ENCODE measurements at regions not wholly inside any gene's neighbourhood (a gene's known extent, or its start where the extent isn't known, plus 50 kb on each side); places are given as distances from the start of the nearest gene placed in this dataset.

DNA sequence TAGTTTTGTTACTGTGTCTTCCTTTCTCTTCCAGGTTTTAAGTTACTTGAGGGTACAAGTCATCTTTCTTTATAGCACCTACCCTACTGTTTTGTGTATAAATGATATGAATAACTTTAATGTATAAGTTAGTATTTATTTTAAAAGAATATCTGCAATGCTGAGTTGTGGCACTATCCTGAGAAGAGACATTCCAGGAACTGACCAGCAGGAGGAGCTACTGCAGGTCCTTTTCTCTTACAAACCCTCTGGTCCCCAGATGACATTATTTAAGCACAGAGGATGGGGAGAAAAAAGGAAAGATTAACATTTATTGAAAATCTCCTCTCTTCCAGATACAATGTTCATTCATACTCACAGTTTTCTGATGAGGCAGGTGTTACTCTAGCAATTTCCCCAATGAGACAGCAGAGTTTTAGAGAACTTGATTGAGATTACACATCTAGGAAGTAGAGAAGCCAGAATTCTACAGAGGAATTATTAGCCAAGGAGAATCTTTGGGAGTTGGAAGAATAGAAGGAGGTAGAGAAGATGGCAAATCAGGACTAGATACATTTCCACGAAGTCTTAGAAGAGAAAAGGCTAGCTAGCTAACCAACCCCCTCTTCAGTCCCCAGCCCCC, 541.2 kb upstream of the API5 start:
- TF ChIP-seq POLR2A (IDR thresholded peaks at IDR 0.05; ENCODE audit: low read depth, low read length) (no peak), POLR2AphosphoS5 (IDR thresholded peaks at IDR 0.05; ENCODE audit: insufficient read depth, low read depth, low read length) (no peak)

Data from endothelial cell of umbilical vein (primary cell).